ENCODE measurements at regions not wholly inside any gene's neighbourhood (a gene's known extent, or its start where the extent isn't known, plus 50 kb on each side); places are given as distances from the start of the nearest gene placed in this dataset.

GRCh38 chr1:30048905-30049304 lies 674.5 kb downstream of the MATN1 start (continued):
- TF ChIP-seq GABPA (IDR thresholded peaks at IDR 0.05 in 1 of 2, conservative IDR thresholded peaks at IDR 0.05 in 1 of 2) (no peak), MAX (IDR thresholded peaks at IDR 0.05) (no peak), RXRA (IDR thresholded peaks at IDR 0.05) (no peak), CTCF (IDR thresholded peaks at IDR 0.05; ENCODE audit: low read depth, low read length, missing input control) (no peak)

- TF ChIP-seq NR2F2 (IDR thresholded peaks at IDR 0.05): no peak
- TF ChIP-seq RAD21 (IDR thresholded peaks at IDR 0.05): no peak
- TF ChIP-seq RXRA (IDR thresholded peaks at IDR 0.05): no peak
- no peak for TF ChIP-seq HNF4A (conservative IDR thresholded peaks at IDR 0.05)
- no peak for TF ChIP-seq MAX (IDR thresholded peaks at IDR 0.05)
- TF ChIP-seq YY1 (IDR thresholded peaks at IDR 0.05): no peak
- TF ChIP-seq TAF1 (conservative IDR thresholded peaks at IDR 0.05): no peak
- no peak for TF ChIP-seq CTCF (IDR thresholded peaks at IDR 0.05; ENCODE audit: low read depth, low read length, missing input control)
- TF ChIP-seq FOXA2 (IDR thresholded peaks at IDR 0.05): no peak
- no peak for TF ChIP-seq ZBTB33 (IDR thresholded peaks at IDR 0.05)
- TF ChIP-seq GABPA (IDR thresholded peaks at IDR 0.05 in 1 of 2, conservative IDR thresholded peaks at IDR 0.05 in 1 of 2): no peak
- no peak for TF ChIP-seq JUND (IDR thresholded peaks at IDR 0.05)
- no peak for TF ChIP-seq FOXA1 (IDR thresholded peaks at IDR 0.05)
- H3K9me3 ChIP-seq (ENCODE audit: control insufficient read depth in 4 of 4, low read length in 3 of 4): peaks cover 0 to 3% (median 0%) of the 10 kb centered on the region in 4 donors
- H3K4me1 ChIP-seq (ENCODE audit: control insufficient read depth in 4 of 4, insufficient read depth in 4 of 4, low read length in 3 of 4): no peaks in the 10 kb centered on the region
- H3K9ac ChIP-seq (ENCODE audit: low read depth in 1 of 2, low read length in 2 of 2): no peak overlapping the region
- no peaks in the 10 kb centered on the region for H3K36me3 ChIP-seq (ENCODE audit: control insufficient read depth in 4 of 4, insufficient read depth in 3 of 4, low read depth in 1 of 4, low read length in 3 of 4)
- H3K27me3 ChIP-seq (ENCODE audit: control insufficient read depth in 4 of 4, insufficient read depth in 4 of 4, low read length in 3 of 4): peaks cover 0 to 2% (median 0%) of the 10 kb centered on the region in 4 donors
- 79% methylated on average over 3 of the region's 3 CpGs for WGBS
- no peak overlapping the region for H3K4me3 ChIP-seq (ENCODE audit: low read depth in 1 of 3, low read length in 3 of 3)
- no peak for DNase-seq (ENCODE audit: low spot score)
- H3K27ac ChIP-seq (ENCODE audit: low read depth in 1 of 2, low read length in 2 of 2): no peak overlapping the region
Observed at GRCh38 chr1:30047576-30047975, 675.8 kb downstream of the MATN1 start.

GRCh38 chr1:30046751-30047150 lies 676.6 kb downstream of the MATN1 start:
- 83% methylated on average over 10 of the region's 10 CpGs for WGBS

More at GRCh38 chr1:30046751-30047150, 676.6 kb downstream of the MATN1 start:
- no peak overlapping the region for H3K27ac ChIP-seq (ENCODE audit: low read depth in 1 of 2, low read length in 2 of 2)
- H3K27me3 ChIP-seq (ENCODE audit: control insufficient read depth in 4 of 4, insufficient read depth in 4 of 4, low read length in 3 of 4): peaks cover 0 to 1% (median 0%) of the 10 kb centered on the region in 4 donors
- no peaks in the 10 kb centered on the region for H3K4me1 ChIP-seq (ENCODE audit: control insufficient read depth in 4 of 4, insufficient read depth in 4 of 4, low read length in 3 of 4)
- H3K9ac ChIP-seq (ENCODE audit: low read depth in 1 of 2, low read length in 2 of 2): no peak overlapping the region
- no peak overlapping the region for H3K4me3 ChIP-seq (ENCODE audit: low read depth in 1 of 3, low read length in 3 of 3)
- peaks cover 0 to 3% (median 0%) of the 10 kb centered on the region in 4 donors for H3K9me3 ChIP-seq (ENCODE audit: control insufficient read depth in 4 of 4, low read length in 3 of 4)
- no peak for DNase-seq (ENCODE audit: low spot score)
- no peaks in the 10 kb centered on the region for H3K36me3 ChIP-seq (ENCODE audit: control insufficient read depth in 4 of 4, insufficient read depth in 3 of 4, low read depth in 1 of 4, low read length in 3 of 4)
- TF ChIP-seq ATF3 (IDR thresholded peaks at IDR 0.05): no peak
- no peak for TF ChIP-seq EGR1 (IDR thresholded peaks at IDR 0.05; ENCODE audit: low read depth in 2 of 2)
- no peak for TF ChIP-seq FOXA1 (IDR thresholded peaks at IDR 0.05)
- no peak for TF ChIP-seq CTCF (IDR thresholded peaks at IDR 0.05; ENCODE audit: low read depth, low read length, missing input control)
- no peak for TF ChIP-seq HNF4A (conservative IDR thresholded peaks at IDR 0.05)
- TF ChIP-seq NR2F2 (IDR thresholded peaks at IDR 0.05): no peak
- TF ChIP-seq TAF1 (conservative IDR thresholded peaks at IDR 0.05): no peak
- TF ChIP-seq RXRA (IDR thresholded peaks at IDR 0.05): no peak
- no peak for TF ChIP-seq JUND (IDR thresholded peaks at IDR 0.05)
